Subcutaneous abdominal adipose tissue (tissue), 5 donors: ENCODE measurements at regions not wholly inside any gene's neighbourhood (a gene's known extent, or its start where the extent isn't known, plus 50 kb on each side); places are given as distances from the start of the nearest gene placed in this dataset.

ENCODE experiments used
- H3K27ac ChIP-seq: one replicate; pipeline ENCODE4 v1.7.0; 2013; ENCODE audit warnings: low read depth, mild to moderate bottlenecking, inconsistent platforms, low read length, moderate library complexity
- H3K27me3 ChIP-seq, 5 donors: one replicate each; pipeline ENCODE4 v1.7.0; 2013; ENCODE audit warnings: low read length in 5 of 5, inconsistent platforms in 1 of 5; ENCODE audit not compliant: control insufficient read depth in 5 of 5, insufficient read depth in 4 of 5
- H3K36me3 ChIP-seq, 5 donors: one replicate each; pipeline ENCODE4 v1.7.0; 2013; ENCODE audit warnings: low read length in 5 of 5; ENCODE audit not compliant: control insufficient read depth in 5 of 5, insufficient read depth in 5 of 5
- H3K4me1 ChIP-seq, 5 donors: one replicate each; pipeline ENCODE4 v1.7.0; 2013; ENCODE audit warnings: low read length in 5 of 5, mild to moderate bottlenecking in 3 of 5, moderate library complexity in 1 of 5; ENCODE audit not compliant: control insufficient read depth in 5 of 5, insufficient read depth in 5 of 5
- H3K4me3 ChIP-seq, 5 donors: one replicate each; pipeline ENCODE4 v1.7.0; 2013; ENCODE audit warnings: low read length in 5 of 5, low read depth in 1 of 5
- H3K9ac ChIP-seq, 5 donors: one replicate each; pipeline ENCODE4 v1.7.0; 2013; ENCODE audit warnings: low read length in 5 of 5, mild to moderate bottlenecking in 4 of 5, moderate library complexity in 3 of 5
- H3K9me3 ChIP-seq, 5 donors: one replicate each; pipeline ENCODE4 v1.7.0; 2013; ENCODE audit warnings: low read length in 5 of 5; ENCODE audit not compliant: control insufficient read depth in 5 of 5
- donor health status: healthy.
- donor health status: healthy.
- donor health status: healthy.
- donor health status: healthy.
- donor health status: healthy.

GRCh38 chr13:76707360-76707759, 178.8 kb downstream of the KCTD12 start:
- Histone ChIP-seq H3K27me3 (no peaks in the 10 kb centered on the region), H3K4me3 (no peak overlapping the region), H3K9ac (no peak overlapping the region), H3K4me1 (peaks cover 2 to 28% (median 18%) of the 10 kb centered on the region in 5 donors), H3K9me3 (no peaks in the 10 kb centered on the region), H3K36me3 (no peaks in the 10 kb centered on the region), H3K27ac (no peak overlapping the region)

GRCh38 chr13:76703621-76704288, 182.4 kb downstream of the KCTD12 start:
- Histone ChIP-seq H3K27me3 (no peaks in the 10 kb centered on the region), H3K4me1 (peaks cover 0 to 7% (median 0%) of the 10 kb centered on the region in 5 donors), H3K9ac (no peak overlapping the region), H3K4me3 (no peak overlapping the region), H3K27ac (no peak overlapping the region), H3K9me3 (no peaks in the 10 kb centered on the region), H3K36me3 (no peaks in the 10 kb centered on the region)

- Histone ChIP-seq H3K36me3 (no peaks in the 10 kb centered on the region), H3K4me1 (peaks cover 0 to 7% (median 0%) of the 10 kb centered on the region in 5 donors), H3K9me3 (no peaks in the 10 kb centered on the region), H3K9ac (no peak overlapping the region), H3K27me3 (no peaks in the 10 kb centered on the region), H3K4me3 (no peak overlapping the region), H3K27ac (no peak overlapping the region)
These were observed 183.0 kb downstream of the KCTD12 start for GRCh38 chr13:76703216-76703615.

GRCh38 chr13:76697288-76697687, 188.9 kb downstream of the KCTD12 start:
- H3K4me3 ChIP-seq, result no peak overlapping the region
- H3K9me3 ChIP-seq, result no peaks in the 10 kb centered on the region
- H3K9ac ChIP-seq, result no peak overlapping the region
- H3K36me3 ChIP-seq, result no peaks in the 10 kb centered on the region
- H3K27ac ChIP-seq, result no peak overlapping the region
- H3K4me1 ChIP-seq, result peaks cover 0 to 20% (median 14%) of the 10 kb centered on the region in 5 donors
- no peaks in the 10 kb centered on the region for H3K27me3 ChIP-seq

GRCh38 chr13:76696370-76696769, 189.8 kb downstream of the KCTD12 start:
- Histone ChIP-seq H3K9me3 (no peaks in the 10 kb centered on the region), H3K4me3 (peak overlapping the region in 1 of 5 donors; percentile 13), H3K36me3 (no peaks in the 10 kb centered on the region), H3K27ac (peak overlapping the region; percentile 0), H3K9ac (no peak overlapping the region), H3K4me1 (peaks cover 0 to 20% (median 14%) of the 10 kb centered on the region in 5 donors), H3K27me3 (no peaks in the 10 kb centered on the region)

- Histone ChIP-seq H3K36me3 (no peaks in the 10 kb centered on the region), H3K4me3 (no peak overlapping the region), H3K9me3 (peaks cover 0 to 3% (median 0%) of the 10 kb centered on the region in 5 donors), H3K27ac (no peak overlapping the region), H3K27me3 (no peaks in the 10 kb centered on the region), H3K4me1 (peaks cover 0 to 20% (median 14%) of the 10 kb centered on the region in 5 donors), H3K9ac (no peak overlapping the region)
These were observed 193.1 kb downstream of the KCTD12 start for GRCh38 chr13:76693086-76693485.

- Histone ChIP-seq H3K9me3 (peaks cover 0 to 3% (median 0%) of the 10 kb centered on the region in 5 donors), H3K36me3 (no peaks in the 10 kb centered on the region), H3K27ac (no peak overlapping the region), H3K4me3 (no peak overlapping the region), H3K4me1 (peaks cover 0 to 22% (median 16%) of the 10 kb centered on the region in 5 donors), H3K9ac (no peak overlapping the region), H3K27me3 (no peaks in the 10 kb centered on the region)
These were observed 193.9 kb downstream of the KCTD12 start for GRCh38 chr13:76692346-76692745.

- Histone ChIP-seq H3K27ac (no peak overlapping the region), H3K36me3 (no peaks in the 10 kb centered on the region), H3K9me3 (peaks cover 0 to 3% (median 0%) of the 10 kb centered on the region in 5 donors), H3K27me3 (no peaks in the 10 kb centered on the region), H3K4me1 (peaks cover 0 to 7% (median 6%) of the 10 kb centered on the region in 5 donors), H3K4me3 (no peak overlapping the region), H3K9ac (no peak overlapping the region)
These were observed 195.6 kb downstream of the KCTD12 start for GRCh38 chr13:76690611-76691010.

- H3K4me1 ChIP-seq, result peaks cover 0 to 29% (median 16%) of the 10 kb centered on the region in 5 donors
- no peak overlapping the region for H3K4me3 ChIP-seq
- peaks cover 0 to 3% (median 0%) of the 10 kb centered on the region in 5 donors for H3K9me3 ChIP-seq
- no peak overlapping the region for H3K9ac ChIP-seq
- no peaks in the 10 kb centered on the region for H3K36me3 ChIP-seq
- H3K27me3 ChIP-seq, result no peaks in the 10 kb centered on the region
- H3K27ac ChIP-seq, result no peak overlapping the region
These were observed 198.7 kb downstream of the KCTD12 start for GRCh38 chr13:76687467-76687866.

- Histone ChIP-seq H3K27me3 (no peaks in the 10 kb centered on the region), H3K27ac (no peak overlapping the region), H3K9ac (no peak overlapping the region), H3K4me3 (no peak overlapping the region), H3K4me1 (peaks cover 0 to 29% (median 16%) of the 10 kb centered on the region in 5 donors), H3K36me3 (no peaks in the 10 kb centered on the region), H3K9me3 (peaks cover 0 to 3% (median 0%) of the 10 kb centered on the region in 5 donors)
These were observed 200.3 kb downstream of the KCTD12 start for GRCh38 chr13:76685938-76686337.
